ENCODE measurements at regions not wholly inside any gene's neighbourhood (a gene's known extent, or its start where the extent isn't known, plus 50 kb on each side); places are given as distances from the start of the nearest gene placed in this dataset.

DNA sequence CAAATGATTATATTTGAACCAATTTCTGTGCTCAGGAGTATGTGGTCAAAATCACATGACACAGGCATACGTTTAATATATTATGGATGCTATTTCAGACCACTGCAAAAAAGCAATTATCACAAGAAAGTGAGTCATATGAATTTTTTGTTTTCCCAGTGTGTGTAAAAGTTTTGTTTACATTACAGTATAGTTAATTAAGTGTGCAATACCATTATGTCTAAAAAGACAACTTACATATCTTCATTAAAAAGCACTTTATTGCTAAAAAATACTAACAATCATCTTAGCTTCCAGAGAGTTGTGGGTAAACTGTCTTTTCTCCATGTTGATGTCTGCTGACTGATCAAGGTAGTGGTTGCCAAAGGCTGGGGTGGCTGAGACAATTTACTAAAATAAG is 347.2 kb upstream of the PCDH9 start:
- WGBS, 4 donors = 60 to 77% (median 70%) methylated on average over 1 of the region's 1 CpG
- H3K9me3 ChIP-seq = peaks cover 0 to 6% (median 0%) of the 10 kb centered on the region in 12 donors
- H3K27ac ChIP-seq = no peak overlapping the region

DNA sequence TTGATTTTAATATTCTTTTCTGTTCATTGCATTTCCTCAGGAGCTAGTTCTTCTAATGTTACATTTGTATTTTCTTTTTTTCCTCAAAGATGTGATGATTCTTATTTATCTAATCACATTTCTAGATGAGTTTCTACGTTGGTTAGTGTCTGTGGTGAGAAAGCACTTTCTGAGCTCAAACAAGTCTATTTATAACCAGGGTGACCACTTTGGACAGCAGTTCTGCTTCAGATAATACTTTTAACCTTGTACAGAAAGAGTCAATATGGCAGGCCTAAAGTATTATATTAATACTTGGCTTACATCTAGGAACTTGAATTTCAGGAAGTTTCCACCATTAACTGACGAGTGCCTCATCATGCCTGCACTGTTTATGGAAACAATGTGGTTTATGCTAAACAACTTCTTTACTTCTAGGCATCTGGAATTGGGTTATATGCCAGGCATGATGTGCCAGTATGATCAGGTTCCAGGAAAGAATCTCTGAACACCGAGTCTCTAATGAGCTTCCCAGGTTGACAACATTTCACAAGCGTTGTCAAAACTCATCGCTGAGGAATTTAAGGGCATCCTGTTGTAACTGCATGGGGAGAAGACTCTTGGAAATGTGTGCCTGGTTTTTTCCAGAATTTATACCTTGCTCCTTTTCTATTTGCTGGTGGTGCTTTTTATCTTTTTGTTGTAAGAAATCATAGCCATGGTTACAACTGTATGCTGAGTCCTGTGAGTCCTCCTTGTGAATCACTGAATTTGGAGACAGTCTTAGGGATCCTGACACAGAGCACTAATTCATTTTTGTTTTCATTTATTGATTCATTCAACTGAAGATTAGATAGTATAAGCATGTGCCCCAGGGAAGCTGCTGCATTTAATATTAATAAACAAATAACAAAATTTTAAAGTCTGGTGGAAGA is 344.4 kb upstream of the PCDH9 start:
- DNase-seq (no peak), ATAC-seq (peak in 1 of 4 donors; percentile 69)
- TF ChIP-seq, protein P1, sequence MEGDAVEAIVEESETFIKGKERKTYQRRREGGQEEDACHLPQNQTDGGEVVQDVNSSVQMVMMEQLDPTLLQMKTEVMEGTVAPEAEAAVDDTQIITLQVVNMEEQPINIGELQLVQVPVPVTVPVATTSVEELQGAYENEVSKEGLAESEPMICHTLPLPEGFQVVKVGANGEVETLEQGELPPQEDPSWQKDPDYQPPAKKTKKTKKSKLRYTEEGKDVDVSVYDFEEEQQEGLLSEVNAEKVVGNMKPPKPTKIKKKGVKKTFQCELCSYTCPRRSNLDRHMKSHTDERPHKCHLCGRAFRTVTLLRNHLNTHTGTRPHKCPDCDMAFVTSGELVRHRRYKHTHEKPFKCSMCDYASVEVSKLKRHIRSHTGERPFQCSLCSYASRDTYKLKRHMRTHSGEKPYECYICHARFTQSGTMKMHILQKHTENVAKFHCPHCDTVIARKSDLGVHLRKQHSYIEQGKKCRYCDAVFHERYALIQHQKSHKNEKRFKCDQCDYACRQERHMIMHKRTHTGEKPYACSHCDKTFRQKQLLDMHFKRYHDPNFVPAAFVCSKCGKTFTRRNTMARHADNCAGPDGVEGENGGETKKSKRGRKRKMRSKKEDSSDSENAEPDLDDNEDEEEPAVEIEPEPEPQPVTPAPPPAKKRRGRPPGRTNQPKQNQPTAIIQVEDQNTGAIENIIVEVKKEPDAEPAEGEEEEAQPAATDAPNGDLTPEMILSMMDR (IDR thresholded peaks at IDR 0.05) = no peak
- no peak for TF ChIP-seq POLR2A (IDR thresholded peaks at IDR 0.05)
- intact Hi-C loops (cut with DNase I) = no loop called here
- no peak overlapping the region for H3K4me3 ChIP-seq
- 23 to 37% (median 32%) methylated on average over 5 of the region's 5 CpGs for WGBS, 4 donors
- no peaks in the 10 kb centered on the region for H3K4me1 ChIP-seq
- H3K27ac ChIP-seq = peak overlapping the region in 1 of 12 donors; percentile 13
- H3K36me3 ChIP-seq = no peaks in the 10 kb centered on the region
- peaks cover 0 to 6% (median 0%) of the 10 kb centered on the region in 12 donors for H3K9me3 ChIP-seq
- H3K27me3 ChIP-seq = no peaks in the 10 kb centered on the region

More for the DNA sequence above, 347.2 kb upstream of the PCDH9 start:
- no peak for DNase-seq
- TF ChIP-seq POLR2A (IDR thresholded peaks at IDR 0.05) = no peak
- TF ChIP-seq, protein P1 (IDR thresholded peaks at IDR 0.05) = no peak
- Histone ChIP-seq H3K4me3 (no peak overlapping the region), H3K27me3 (no peaks in the 10 kb centered on the region), H3K4me1 (no peaks in the 10 kb centered on the region), H3K36me3 (no peaks in the 10 kb centered on the region)
- intact Hi-C loops (cut with DNase I) = no loop called here
- no peak for ATAC-seq

DNA sequence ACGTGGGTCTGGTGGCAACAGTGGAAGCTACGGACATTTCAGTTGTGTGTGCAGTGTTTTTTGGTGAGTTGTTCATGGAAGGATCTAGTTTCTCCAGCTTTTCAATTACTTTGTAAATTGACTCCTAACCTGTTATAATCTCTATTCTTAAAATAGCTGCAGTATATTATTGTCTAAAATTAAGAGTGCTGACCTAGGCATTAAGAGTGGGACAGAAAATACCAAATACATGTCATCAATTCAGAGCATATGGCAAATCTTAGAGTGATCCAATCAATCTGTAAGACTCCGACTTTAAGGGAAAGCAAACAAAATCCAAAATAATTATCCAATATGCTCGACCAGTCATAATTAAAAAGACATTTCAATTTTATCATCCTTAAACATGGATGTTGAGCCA is 338.1 kb upstream of the PCDH9 start:
- DNase-seq = no peak
- Histone ChIP-seq H3K4me3 (no peak overlapping the region), H3K9me3 (peaks cover 0 to 4% (median 0%) of the 10 kb centered on the region in 12 donors), H3K27ac (no peak overlapping the region), H3K4me1 (no peaks in the 10 kb centered on the region), H3K36me3 (no peaks in the 10 kb centered on the region), H3K27me3 (no peaks in the 10 kb centered on the region)
- TF ChIP-seq, protein P1 (IDR thresholded peaks at IDR 0.05) = no peak
- no peak for TF ChIP-seq POLR2A (IDR thresholded peaks at IDR 0.05)
- 78 to 88% (median 83%) methylated on average over 4 of the region's 4 CpGs for WGBS, 4 donors
- intact Hi-C loops (cut with DNase I) = no loop called here
- no peak for ATAC-seq

GRCh38 chr13:67557642-67558241 is 327.6 kb upstream of the PCDH9 start:
- intact Hi-C loops (cut with DNase I) = no loop called here
- ATAC-seq (no peak), DNase-seq (no peak)
- H3K27me3 ChIP-seq = no peaks in the 10 kb centered on the region
- H3K27ac ChIP-seq = no peak overlapping the region
- H3K4me1 ChIP-seq = no peaks in the 10 kb centered on the region
- TF ChIP-seq POLR2A (IDR thresholded peaks at IDR 0.05) = no peak
- TF ChIP-seq, protein P1 (IDR thresholded peaks at IDR 0.05) = no peak
- WGBS, 4 donors = 75 to 79% (median 77%) methylated on average over 2 of the region's 2 CpGs
- no peaks in the 10 kb centered on the region for H3K36me3 ChIP-seq
- no peak overlapping the region for H3K4me3 ChIP-seq
- peaks cover 0 to 37% (median 2%) of the 10 kb centered on the region in 12 donors for H3K9me3 ChIP-seq

Data from heart left ventricle (tissue), 16 donors.